ENCODE measurements at regions not wholly inside any gene's neighbourhood (a gene's known extent, or its start where the extent isn't known, plus 50 kb on each side); places are given as distances from the start of the nearest gene placed in this dataset.

GRCh38 chr5:58258984-58259684 is 200.8 kb downstream of the PLK2 start:
- no peak overlapping the region for H2AFZ ChIP-seq (ENCODE audit: low read depth, low read length)
- H3K9me3 ChIP-seq (ENCODE audit: low read length): no peaks in the 10 kb centered on the region
- no peak overlapping the region for H3K4me3 ChIP-seq (ENCODE audit: low read length)
- no peaks in the 10 kb centered on the region for H3K27me3 ChIP-seq (ENCODE audit: insufficient read depth, low read length)
- H3K4me1 ChIP-seq (ENCODE audit: insufficient read depth, low read length): peaks cover 6% of the 10 kb centered on the region
- H3K36me3 ChIP-seq (ENCODE audit: insufficient read depth, low read length): no peaks in the 10 kb centered on the region

- H3K4me1 ChIP-seq (ENCODE audit: insufficient read depth, low read length): peaks cover 6% of the 10 kb centered on the region
- no peak overlapping the region for H2AFZ ChIP-seq (ENCODE audit: low read depth, low read length)
- no peak overlapping the region for H3K4me3 ChIP-seq (ENCODE audit: low read length)
- no peaks in the 10 kb centered on the region for H3K9me3 ChIP-seq (ENCODE audit: low read length)
- no peaks in the 10 kb centered on the region for H3K27me3 ChIP-seq (ENCODE audit: insufficient read depth, low read length)
- no peaks in the 10 kb centered on the region for H3K36me3 ChIP-seq (ENCODE audit: insufficient read depth, low read length)
Observed at GRCh38 chr5:58255970-58256369, 203.9 kb downstream of the PLK2 start.

- Histone ChIP-seq H3K9me3 (ENCODE audit: low read length) (no peaks in the 10 kb centered on the region), H3K4me1 (ENCODE audit: insufficient read depth, low read length) (peaks cover 6% of the 10 kb centered on the region), H2AFZ (ENCODE audit: low read depth, low read length) (no peak overlapping the region), H3K4me3 (ENCODE audit: low read length) (no peak overlapping the region), H3K27me3 (ENCODE audit: insufficient read depth, low read length) (no peaks in the 10 kb centered on the region), H3K36me3 (ENCODE audit: insufficient read depth, low read length) (no peaks in the 10 kb centered on the region)
Observed at GRCh38 chr5:58255386-58255785, 204.5 kb downstream of the PLK2 start.

DNA sequence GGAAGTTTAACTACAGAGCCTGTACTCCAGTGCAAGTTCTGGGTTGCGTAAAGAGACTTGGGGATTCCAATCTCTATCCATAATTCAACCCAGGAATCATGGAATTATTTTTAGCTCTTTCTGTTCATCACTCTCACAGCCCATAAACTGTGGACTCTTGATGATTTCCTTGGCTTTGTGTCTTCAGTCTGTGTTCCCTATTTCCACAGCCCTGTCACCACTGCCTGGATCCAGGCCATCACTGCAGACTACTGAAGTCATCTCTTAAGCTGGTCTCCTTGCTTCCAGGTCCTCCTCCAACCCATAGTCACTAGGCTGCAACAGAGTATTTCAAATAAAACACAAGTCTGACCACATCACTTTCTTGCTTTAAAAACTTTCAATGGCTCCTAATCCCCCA is 211.7 kb downstream of the PLK2 start:
- no peaks in the 10 kb centered on the region for H3K36me3 ChIP-seq (ENCODE audit: insufficient read depth, low read length)
- H3K4me3 ChIP-seq (ENCODE audit: low read length): no peak overlapping the region
- H3K27me3 ChIP-seq (ENCODE audit: insufficient read depth, low read length): no peaks in the 10 kb centered on the region
- no peaks in the 10 kb centered on the region for H3K9me3 ChIP-seq (ENCODE audit: low read length)
- no peak overlapping the region for H2AFZ ChIP-seq (ENCODE audit: low read depth, low read length)
- H3K4me1 ChIP-seq (ENCODE audit: insufficient read depth, low read length): no peaks in the 10 kb centered on the region

GRCh38 chr5:58246461-58246944 is 213.4 kb downstream of the PLK2 start:
- Histone ChIP-seq H3K27me3 (ENCODE audit: insufficient read depth, low read length) (no peaks in the 10 kb centered on the region), H3K9me3 (ENCODE audit: low read length) (no peaks in the 10 kb centered on the region), H2AFZ (ENCODE audit: low read depth, low read length) (no peak overlapping the region), H3K4me1 (ENCODE audit: insufficient read depth, low read length) (peaks cover under 1% of the 10 kb centered on the region), H3K4me3 (ENCODE audit: low read length) (no peak overlapping the region), H3K36me3 (ENCODE audit: insufficient read depth, low read length) (no peaks in the 10 kb centered on the region)

GRCh38 chr5:58245476-58245840 is 214.4 kb downstream of the PLK2 start:
- no peaks in the 10 kb centered on the region for H3K9me3 ChIP-seq (ENCODE audit: low read length)
- H3K4me3 ChIP-seq (ENCODE audit: low read length): no peak overlapping the region
- peaks cover 2% of the 10 kb centered on the region for H3K4me1 ChIP-seq (ENCODE audit: insufficient read depth, low read length)
- H3K36me3 ChIP-seq (ENCODE audit: insufficient read depth, low read length): no peaks in the 10 kb centered on the region
- no peaks in the 10 kb centered on the region for H3K27me3 ChIP-seq (ENCODE audit: insufficient read depth, low read length)
- H2AFZ ChIP-seq (ENCODE audit: low read depth, low read length): no peak overlapping the region

- no peaks in the 10 kb centered on the region for H3K36me3 ChIP-seq (ENCODE audit: insufficient read depth, low read length)
- H3K9me3 ChIP-seq (ENCODE audit: low read length): no peaks in the 10 kb centered on the region
- H3K4me3 ChIP-seq (ENCODE audit: low read length): no peak overlapping the region
- H3K27me3 ChIP-seq (ENCODE audit: insufficient read depth, low read length): no peaks in the 10 kb centered on the region
- no peak overlapping the region for H2AFZ ChIP-seq (ENCODE audit: low read depth, low read length)
- peaks cover 2% of the 10 kb centered on the region for H3K4me1 ChIP-seq (ENCODE audit: insufficient read depth, low read length)
Observed at GRCh38 chr5:58244819-58245475, 214.9 kb downstream of the PLK2 start.

DNA sequence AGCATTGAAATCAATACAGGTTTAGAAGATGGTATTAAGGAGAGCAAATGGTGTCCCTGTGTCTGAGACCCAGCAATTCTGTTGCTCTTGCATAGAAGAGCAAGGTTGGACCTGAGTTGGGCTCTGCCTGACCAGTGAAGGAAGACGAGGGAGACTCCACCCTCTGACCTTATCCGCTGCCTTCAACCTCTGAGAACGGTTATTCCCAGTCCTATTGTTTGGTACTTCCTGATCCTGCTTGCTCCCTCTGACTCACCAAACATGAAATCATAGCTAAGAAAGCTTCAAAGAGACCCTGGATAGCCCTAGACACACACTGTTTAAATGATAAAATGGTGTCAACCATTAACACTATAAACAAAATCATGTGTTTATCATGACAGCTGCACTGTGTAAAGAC is 218.5 kb downstream of the PLK2 start:
- Histone ChIP-seq H3K27me3 (ENCODE audit: insufficient read depth, low read length) (no peaks in the 10 kb centered on the region), H2AFZ (ENCODE audit: low read depth, low read length) (no peak overlapping the region), H3K36me3 (ENCODE audit: insufficient read depth, low read length) (no peaks in the 10 kb centered on the region), H3K4me1 (ENCODE audit: insufficient read depth, low read length) (peaks cover 2% of the 10 kb centered on the region), H3K4me3 (ENCODE audit: low read length) (no peak overlapping the region), H3K9me3 (ENCODE audit: low read length) (no peaks in the 10 kb centered on the region)

GRCh38 chr5:58240322-58240721 is 219.6 kb downstream of the PLK2 start:
- no peak overlapping the region for H3K4me3 ChIP-seq (ENCODE audit: low read length)
- no peaks in the 10 kb centered on the region for H3K27me3 ChIP-seq (ENCODE audit: insufficient read depth, low read length)
- no peaks in the 10 kb centered on the region for H3K36me3 ChIP-seq (ENCODE audit: insufficient read depth, low read length)
- no peaks in the 10 kb centered on the region for H3K9me3 ChIP-seq (ENCODE audit: low read length)
- H2AFZ ChIP-seq (ENCODE audit: low read depth, low read length): no peak overlapping the region
- H3K4me1 ChIP-seq (ENCODE audit: insufficient read depth, low read length): peaks cover 2% of the 10 kb centered on the region

DNA sequence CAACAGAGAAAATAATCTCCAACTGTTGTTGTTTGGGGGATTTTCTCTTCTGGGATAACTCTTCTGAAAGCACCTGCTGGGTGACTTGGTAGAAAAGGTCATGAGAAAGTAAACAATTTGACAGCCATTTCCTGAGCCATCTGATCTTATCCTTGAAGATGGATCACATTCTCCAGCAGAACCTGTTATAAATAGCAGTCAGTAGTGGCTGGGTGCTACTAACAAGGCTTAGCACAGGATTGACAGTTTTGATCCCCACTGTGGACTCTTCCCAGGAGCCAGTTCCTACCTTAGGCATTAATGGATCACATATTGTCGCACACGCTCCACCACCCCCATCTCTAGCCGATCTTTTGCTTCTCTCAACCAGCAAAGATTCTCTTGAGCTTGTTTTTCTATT is 220.2 kb downstream of the PLK2 start:
- Histone ChIP-seq H3K4me3 (ENCODE audit: low read length) (no peak overlapping the region), H2AFZ (ENCODE audit: low read depth, low read length) (no peak overlapping the region), H3K27me3 (ENCODE audit: insufficient read depth, low read length) (no peaks in the 10 kb centered on the region), H3K4me1 (ENCODE audit: insufficient read depth, low read length) (peaks cover 2% of the 10 kb centered on the region), H3K36me3 (ENCODE audit: insufficient read depth, low read length) (no peaks in the 10 kb centered on the region), H3K9me3 (ENCODE audit: low read length) (no peaks in the 10 kb centered on the region)

DNA sequence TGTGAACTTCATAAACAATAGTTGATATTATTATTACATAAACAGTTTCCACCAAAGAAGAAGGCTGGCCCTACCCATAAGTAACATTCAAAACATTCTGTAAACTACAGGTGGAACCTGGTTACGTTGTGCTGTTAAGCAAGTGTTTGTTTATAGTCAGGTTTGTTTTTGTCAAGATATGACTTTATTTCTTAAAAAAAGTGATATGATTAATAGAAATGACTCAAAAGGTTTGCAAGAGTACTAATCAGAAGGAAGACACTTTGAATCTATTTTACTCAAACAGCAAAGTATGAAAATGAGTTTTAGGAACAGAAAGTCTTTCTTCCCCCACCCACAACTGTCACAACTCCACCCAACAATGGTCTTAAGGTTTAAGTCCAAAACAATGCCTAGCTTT is 220.8 kb downstream of the PLK2 start:
- H3K27me3 ChIP-seq (ENCODE audit: insufficient read depth, low read length): no peaks in the 10 kb centered on the region
- H2AFZ ChIP-seq (ENCODE audit: low read depth, low read length): no peak overlapping the region
- H3K4me1 ChIP-seq (ENCODE audit: insufficient read depth, low read length): peaks cover 2% of the 10 kb centered on the region
- no peaks in the 10 kb centered on the region for H3K9me3 ChIP-seq (ENCODE audit: low read length)
- H3K4me3 ChIP-seq (ENCODE audit: low read length): no peak overlapping the region
- H3K36me3 ChIP-seq (ENCODE audit: insufficient read depth, low read length): no peaks in the 10 kb centered on the region

DNA sequence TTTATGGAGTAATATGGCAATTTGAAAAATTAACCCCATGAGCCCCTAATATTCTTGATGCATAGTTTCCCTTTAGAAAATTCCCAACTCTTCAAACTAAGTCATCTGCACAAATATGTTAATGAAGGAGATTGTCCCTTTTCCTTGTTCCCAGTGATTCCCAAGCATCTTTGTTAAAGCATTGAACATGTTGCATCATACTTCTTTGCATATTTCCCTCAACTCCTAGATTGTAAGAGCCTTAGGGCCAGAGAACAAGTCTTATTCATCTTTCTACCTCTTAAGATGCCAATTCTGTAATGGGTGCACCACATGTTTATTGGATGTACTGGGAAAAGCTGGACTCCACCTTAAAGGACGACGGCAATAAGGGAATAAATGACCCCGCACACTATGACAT is 223.4 kb downstream of the PLK2 start:
- no peaks in the 10 kb centered on the region for H3K27me3 ChIP-seq (ENCODE audit: insufficient read depth, low read length)
- H3K4me3 ChIP-seq (ENCODE audit: low read length): no peak overlapping the region
- no peaks in the 10 kb centered on the region for H3K9me3 ChIP-seq (ENCODE audit: low read length)
- H3K36me3 ChIP-seq (ENCODE audit: insufficient read depth, low read length): no peaks in the 10 kb centered on the region
- H3K4me1 ChIP-seq (ENCODE audit: insufficient read depth, low read length): peaks cover 2% of the 10 kb centered on the region
- H2AFZ ChIP-seq (ENCODE audit: low read depth, low read length): no peak overlapping the region

GRCh38 chr5:58235299-58235698 is 224.6 kb downstream of the PLK2 start:
- Histone ChIP-seq H3K36me3 (ENCODE audit: insufficient read depth, low read length) (no peaks in the 10 kb centered on the region), H2AFZ (ENCODE audit: low read depth, low read length) (no peak overlapping the region), H3K9me3 (ENCODE audit: low read length) (no peaks in the 10 kb centered on the region), H3K27me3 (ENCODE audit: insufficient read depth, low read length) (no peaks in the 10 kb centered on the region), H3K4me1 (ENCODE audit: insufficient read depth, low read length) (no peaks in the 10 kb centered on the region), H3K4me3 (ENCODE audit: low read length) (no peak overlapping the region)

DNA sequence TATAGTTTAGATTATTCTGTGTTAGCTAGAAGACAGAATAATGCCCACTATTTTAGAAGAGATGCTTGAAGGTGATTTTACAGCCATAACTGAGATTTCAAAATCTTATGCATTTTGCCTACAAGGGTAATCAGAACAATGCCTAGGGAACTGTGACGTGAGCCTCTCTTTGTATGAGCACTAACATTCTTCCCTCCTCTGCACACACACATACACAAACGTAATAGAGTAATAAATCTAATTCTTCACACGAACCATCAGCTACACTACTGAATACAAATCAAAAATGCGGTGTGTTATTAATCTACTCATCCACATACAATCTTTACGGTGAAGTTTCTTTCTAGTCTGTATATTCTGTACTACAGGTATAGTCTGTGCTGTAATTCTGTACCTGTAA is 227.8 kb downstream of the PLK2 start:
- H2AFZ ChIP-seq (ENCODE audit: low read depth, low read length): no peak overlapping the region
- no peak overlapping the region for H3K4me3 ChIP-seq (ENCODE audit: low read length)
- no peaks in the 10 kb centered on the region for H3K9me3 ChIP-seq (ENCODE audit: low read length)
- H3K4me1 ChIP-seq (ENCODE audit: insufficient read depth, low read length): no peaks in the 10 kb centered on the region
- no peaks in the 10 kb centered on the region for H3K36me3 ChIP-seq (ENCODE audit: insufficient read depth, low read length)
- H3K27me3 ChIP-seq (ENCODE audit: insufficient read depth, low read length): no peaks in the 10 kb centered on the region
